Hippocampal formation (tissue), 2 donors: ENCODE measurements at regions not wholly inside any gene's neighbourhood (a gene's known extent, or its start where the extent isn't known, plus 50 kb on each side); places are given as distances from the start of the nearest gene placed in this dataset.

Experiments
- DNase-seq, 2 donors: peaks; one replicate each; lab custom pipeline; 2025; lab: John Stamatoyannopoulos, UW

- no peak for DNase-seq
These were observed 661.5 kb downstream of the TLE4 start for GRCh38 chr9:80233102-80233843.

GRCh38 chr9:80231318-80232236, 659.8 kb downstream of the TLE4 start:
- DNase-seq, result no peak

- DNase-seq, result no peak
These were observed 652.1 kb downstream of the TLE4 start for GRCh38 chr9:80223897-80224296.

- DNase-seq, result no peak
These were observed 650.9 kb downstream of the TLE4 start for GRCh38 chr9:80222466-80223169.

GRCh38 chr9:80218328-80218727, 646.6 kb downstream of the TLE4 start:
- DNase-seq, result no peak

- no peak for DNase-seq
These were observed 641.8 kb downstream of the TLE4 start for GRCh38 chr9:80213613-80214012.

- no peak for DNase-seq
These were observed 636.9 kb downstream of the TLE4 start for GRCh38 chr9:80208696-80209095.

GRCh38 chr9:80204054-80204453, 632.3 kb downstream of the TLE4 start:
- DNase-seq, result no peak

GRCh38 chr9:80197661-80198060, 625.9 kb downstream of the TLE4 start:
- DNase-seq, result no peak

GRCh38 chr9:80191108-80191507, 619.3 kb downstream of the TLE4 start:
- no peak for DNase-seq

GRCh38 chr9:80188579-80188978, 616.8 kb downstream of the TLE4 start:
- no peak for DNase-seq

- DNase-seq, result no peak
These were observed 613.5 kb downstream of the TLE4 start for GRCh38 chr9:80185112-80185738.

GRCh38 chr9:80177949-80178480, 606.2 kb downstream of the TLE4 start:
- DNase-seq, result no peak

- no peak for DNase-seq
These were observed 603.8 kb downstream of the TLE4 start for GRCh38 chr9:80175286-80176150.

GRCh38 chr9:80163889-80164288, 592.1 kb downstream of the TLE4 start:
- DNase-seq, result no peak

GRCh38 chr9:80158554-80159170, 586.9 kb downstream of the TLE4 start:
- DNase-seq, result no peak

- no peak for DNase-seq
These were observed 586.4 kb downstream of the TLE4 start for GRCh38 chr9:80158131-80158530.

GRCh38 chr9:80157561-80157983, 585.8 kb downstream of the TLE4 start:
- no peak for DNase-seq

GRCh38 chr9:80156756-80157472, 585.1 kb downstream of the TLE4 start:
- no peak for DNase-seq

- no peak for DNase-seq
These were observed 584.5 kb downstream of the TLE4 start for GRCh38 chr9:80156262-80156661.
